VCaP (cell line): ENCODE measurements at regions not wholly inside any gene's neighbourhood (a gene's known extent, or its start where the extent isn't known, plus 50 kb on each side); places are given as distances from the start of the nearest gene placed in this dataset.

Experiments
- H3K27ac ChIP-seq: fragments of 450-650 bp; 2 replicates; pipeline ENCODE4 v1.5.1; 2017
- TF ChIP-seq, protein P1 (sequence below): fragments of 450-650 bp; conservative IDR thresholded peaks from 2 replicates; pipeline ENCODE4 v1.5.1; 2017; ENCODE audit warnings: mild to moderate bottlenecking, moderate library complexity

DNA sequence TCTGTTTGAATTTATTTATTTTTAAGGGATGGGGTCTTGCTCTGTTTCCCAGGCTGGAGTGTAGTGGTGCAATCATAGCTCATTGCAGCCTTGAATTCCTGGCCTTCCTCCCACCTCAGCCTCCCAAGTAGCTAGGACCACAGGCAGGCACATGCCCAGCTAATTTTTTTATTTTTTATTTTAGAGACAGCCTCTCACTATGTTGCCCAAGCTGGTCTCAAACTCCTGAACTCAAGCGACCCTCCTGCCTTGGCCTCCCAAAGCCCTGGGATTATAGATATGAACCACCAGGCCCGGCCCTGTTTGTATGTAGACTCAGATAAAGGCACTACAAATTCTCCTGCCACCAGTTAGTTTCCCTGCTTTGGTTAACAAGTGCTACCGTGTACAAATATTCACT lies 142.9 kb upstream of the SOX4 start:
- H3K27ac ChIP-seq, result peak overlapping the region; percentile 34; the same call in 1 of the 2 replicates
- TF ChIP-seq, protein P1, sequence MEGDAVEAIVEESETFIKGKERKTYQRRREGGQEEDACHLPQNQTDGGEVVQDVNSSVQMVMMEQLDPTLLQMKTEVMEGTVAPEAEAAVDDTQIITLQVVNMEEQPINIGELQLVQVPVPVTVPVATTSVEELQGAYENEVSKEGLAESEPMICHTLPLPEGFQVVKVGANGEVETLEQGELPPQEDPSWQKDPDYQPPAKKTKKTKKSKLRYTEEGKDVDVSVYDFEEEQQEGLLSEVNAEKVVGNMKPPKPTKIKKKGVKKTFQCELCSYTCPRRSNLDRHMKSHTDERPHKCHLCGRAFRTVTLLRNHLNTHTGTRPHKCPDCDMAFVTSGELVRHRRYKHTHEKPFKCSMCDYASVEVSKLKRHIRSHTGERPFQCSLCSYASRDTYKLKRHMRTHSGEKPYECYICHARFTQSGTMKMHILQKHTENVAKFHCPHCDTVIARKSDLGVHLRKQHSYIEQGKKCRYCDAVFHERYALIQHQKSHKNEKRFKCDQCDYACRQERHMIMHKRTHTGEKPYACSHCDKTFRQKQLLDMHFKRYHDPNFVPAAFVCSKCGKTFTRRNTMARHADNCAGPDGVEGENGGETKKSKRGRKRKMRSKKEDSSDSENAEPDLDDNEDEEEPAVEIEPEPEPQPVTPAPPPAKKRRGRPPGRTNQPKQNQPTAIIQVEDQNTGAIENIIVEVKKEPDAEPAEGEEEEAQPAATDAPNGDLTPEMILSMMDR, result no peak

DNA sequence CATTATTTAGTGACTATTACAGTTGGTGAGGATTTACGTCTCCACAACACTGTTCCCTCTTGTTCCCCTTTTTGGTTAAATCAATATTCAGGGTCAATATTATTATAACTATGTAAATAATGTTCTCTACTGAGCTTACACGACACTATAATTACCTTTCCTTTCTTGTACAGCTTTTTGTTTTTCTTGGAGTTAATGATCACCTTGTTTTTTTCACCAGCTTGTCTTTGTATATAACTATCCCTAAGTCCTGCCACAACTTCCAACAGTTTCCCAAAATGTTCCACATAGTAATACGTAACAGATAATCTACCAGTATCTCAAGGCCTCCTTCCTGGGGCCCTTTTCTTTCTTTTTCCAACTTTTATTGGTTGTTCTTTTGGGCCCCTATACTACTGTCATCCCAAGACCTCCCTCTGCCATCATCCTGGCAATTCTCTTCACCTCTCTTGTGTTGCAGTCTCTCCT lies 142.0 kb upstream of the SOX4 start:
- TF ChIP-seq, protein P1, result no peak
- H3K27ac ChIP-seq, result peak overlapping the region; percentile 34; the same call in 1 of the 2 replicates

DNA sequence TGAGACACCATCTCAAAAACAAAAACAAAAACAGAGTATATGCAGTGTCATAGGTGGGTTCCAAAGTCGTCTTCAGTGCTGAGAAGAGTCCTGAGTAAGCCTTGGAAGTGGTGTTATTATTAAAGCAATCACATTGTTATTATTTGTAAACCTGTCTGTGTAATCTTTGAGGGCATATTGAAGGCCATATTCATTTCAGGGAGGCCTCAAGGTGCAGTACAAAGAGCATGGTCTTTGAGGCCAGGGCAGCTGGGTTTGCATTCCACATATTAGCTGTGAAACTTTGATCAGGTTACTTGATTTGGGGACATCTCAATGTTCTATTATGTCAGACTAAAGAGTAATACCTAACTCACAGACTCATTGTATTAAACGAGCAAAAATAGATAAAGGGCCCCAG lies 139.3 kb upstream of the SOX4 start:
- TF ChIP-seq, protein P1, result no peak
- H3K27ac ChIP-seq, result no peak overlapping the region

DNA sequence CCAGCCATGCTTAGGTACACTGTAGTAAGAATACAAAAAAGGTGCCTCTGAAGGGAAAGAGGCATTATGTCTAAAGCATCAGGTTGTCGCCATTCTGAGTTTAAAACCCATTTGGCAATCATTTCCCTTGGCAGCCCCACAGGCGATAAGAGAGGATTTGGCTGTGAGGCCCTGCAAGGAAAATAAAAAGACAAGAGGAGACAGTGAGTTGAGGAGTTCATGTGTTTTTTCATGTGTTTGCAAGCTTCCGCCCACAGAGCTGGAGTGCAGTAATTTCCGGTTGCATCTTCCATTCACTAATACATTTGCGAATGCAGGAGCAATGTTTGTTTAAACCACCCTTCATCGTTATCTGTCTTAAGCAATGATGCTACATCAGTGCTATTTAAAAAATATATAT lies 138.5 kb upstream of the SOX4 start:
- H3K27ac ChIP-seq, result no peak overlapping the region
- TF ChIP-seq, protein P1, result no peak

DNA sequence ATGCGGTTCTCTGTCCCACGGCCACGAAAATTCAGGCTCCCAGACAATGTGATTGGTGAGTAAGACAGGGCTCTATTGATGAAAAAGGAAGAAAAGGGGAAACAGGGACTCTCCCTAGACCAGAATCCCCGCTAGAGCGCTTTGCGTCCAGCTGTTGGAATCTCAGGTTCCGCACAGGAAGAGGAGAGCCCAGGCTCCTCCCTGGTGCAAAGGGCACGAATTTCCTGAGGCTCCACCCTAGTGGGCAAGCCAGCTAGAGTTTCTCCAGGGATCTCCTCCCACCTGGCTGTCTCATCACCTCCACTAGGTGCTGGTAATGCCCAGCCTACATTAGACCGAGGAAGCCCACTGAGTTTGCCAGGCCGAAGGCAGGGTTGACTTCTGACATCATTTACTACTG lies 135.9 kb upstream of the SOX4 start:
- TF ChIP-seq, protein P1, result no peak
- peak overlapping the region; percentile 99; the same call in 1 of the 2 replicates for H3K27ac ChIP-seq

DNA sequence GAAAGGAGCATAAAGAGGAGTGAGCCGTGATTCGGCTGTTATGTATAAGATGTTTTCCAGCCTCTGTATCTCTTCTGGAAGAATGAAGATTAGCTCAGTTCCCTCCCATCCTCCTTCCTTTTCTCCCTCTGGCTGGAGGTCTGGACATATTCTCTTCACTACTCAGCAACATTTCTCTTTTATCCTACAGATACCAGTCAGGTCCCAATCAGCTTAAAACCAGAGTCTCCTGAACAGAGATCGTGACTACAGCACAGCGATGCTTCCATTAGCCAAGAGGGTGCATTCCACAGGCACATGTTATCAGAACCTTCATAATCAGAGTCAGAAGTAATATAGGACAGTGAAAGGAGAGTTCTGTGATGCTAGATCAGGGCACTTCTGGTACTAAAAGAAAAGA lies 133.9 kb upstream of the SOX4 start:
- TF ChIP-seq, protein P1, result no peak
- H3K27ac ChIP-seq, result peak overlapping the region; percentile 99

DNA sequence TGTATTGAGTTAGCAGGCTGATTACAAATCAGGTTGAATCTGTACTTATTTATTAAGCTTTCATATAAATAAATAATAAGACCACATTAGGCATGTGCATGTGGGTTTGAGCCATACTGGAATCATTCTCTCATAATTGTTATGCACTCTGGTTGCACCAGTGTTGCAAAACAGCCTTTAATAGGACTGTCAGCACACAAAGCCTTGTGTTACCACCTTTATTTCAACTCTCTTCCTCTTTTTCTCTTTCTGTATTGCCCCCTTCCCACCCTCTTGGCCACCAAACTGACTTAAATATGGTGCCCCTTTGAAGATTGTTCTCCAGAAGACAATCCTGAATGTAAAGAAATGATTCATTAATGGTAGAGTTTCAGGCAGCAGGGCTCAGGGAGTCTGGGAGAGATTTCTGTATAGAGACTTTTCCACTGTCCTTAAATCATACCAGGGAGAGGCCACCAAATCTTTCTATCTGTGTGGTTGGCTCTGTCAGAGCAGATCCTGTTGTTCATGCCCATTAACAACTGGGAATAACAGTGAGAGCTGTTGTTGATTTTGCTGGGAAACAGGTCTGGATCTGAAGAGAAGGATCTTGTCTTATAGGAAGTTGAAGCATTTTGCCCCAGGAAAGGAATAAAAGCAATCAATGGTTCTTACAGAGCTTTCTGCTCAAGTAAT lies 131.6 kb upstream of the SOX4 start:
- TF ChIP-seq, protein P1, result no peak
- H3K27ac ChIP-seq, result peak overlapping the region; percentile 99
